ENCODE measurements at regions not wholly inside any gene's neighbourhood (a gene's known extent, or its start where the extent isn't known, plus 50 kb on each side); places are given as distances from the start of the nearest gene placed in this dataset.

DNA sequence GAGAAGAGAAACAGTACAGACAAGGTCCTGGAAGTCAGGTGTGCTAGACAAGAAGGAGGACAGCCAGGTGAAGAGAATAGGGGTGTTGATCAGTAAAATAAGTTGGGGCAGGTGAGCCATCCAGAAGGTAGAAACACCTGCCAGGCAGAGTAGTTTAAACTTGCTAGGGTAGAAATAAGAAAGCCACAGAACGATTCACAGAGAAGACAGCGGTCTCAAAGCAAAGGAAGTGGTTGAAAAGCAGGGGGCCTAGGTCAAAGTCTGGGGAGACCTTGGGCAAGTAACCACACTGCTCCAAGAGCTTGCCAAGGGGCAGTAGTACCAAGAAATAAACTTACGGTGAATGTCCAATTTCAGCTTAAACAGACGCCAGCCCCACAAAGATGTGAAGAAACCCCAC is 116.6 kb upstream of the PROX1 start:
- TF ChIP-seq, protein P1, sequence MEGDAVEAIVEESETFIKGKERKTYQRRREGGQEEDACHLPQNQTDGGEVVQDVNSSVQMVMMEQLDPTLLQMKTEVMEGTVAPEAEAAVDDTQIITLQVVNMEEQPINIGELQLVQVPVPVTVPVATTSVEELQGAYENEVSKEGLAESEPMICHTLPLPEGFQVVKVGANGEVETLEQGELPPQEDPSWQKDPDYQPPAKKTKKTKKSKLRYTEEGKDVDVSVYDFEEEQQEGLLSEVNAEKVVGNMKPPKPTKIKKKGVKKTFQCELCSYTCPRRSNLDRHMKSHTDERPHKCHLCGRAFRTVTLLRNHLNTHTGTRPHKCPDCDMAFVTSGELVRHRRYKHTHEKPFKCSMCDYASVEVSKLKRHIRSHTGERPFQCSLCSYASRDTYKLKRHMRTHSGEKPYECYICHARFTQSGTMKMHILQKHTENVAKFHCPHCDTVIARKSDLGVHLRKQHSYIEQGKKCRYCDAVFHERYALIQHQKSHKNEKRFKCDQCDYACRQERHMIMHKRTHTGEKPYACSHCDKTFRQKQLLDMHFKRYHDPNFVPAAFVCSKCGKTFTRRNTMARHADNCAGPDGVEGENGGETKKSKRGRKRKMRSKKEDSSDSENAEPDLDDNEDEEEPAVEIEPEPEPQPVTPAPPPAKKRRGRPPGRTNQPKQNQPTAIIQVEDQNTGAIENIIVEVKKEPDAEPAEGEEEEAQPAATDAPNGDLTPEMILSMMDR (IDR thresholded peaks at IDR 0.05; ENCODE audit: borderline replicate concordance, control extremely low read depth, extremely low read depth, insufficient read depth, missing control alignments), result no peak
- in situ Hi-C loops (cut with MboI; ENCODE audit: low sequenced_read_pairs, unreplicated experiment), result no loop called here
- DNase-seq (ENCODE audit: low spot score), result no peak

DNA sequence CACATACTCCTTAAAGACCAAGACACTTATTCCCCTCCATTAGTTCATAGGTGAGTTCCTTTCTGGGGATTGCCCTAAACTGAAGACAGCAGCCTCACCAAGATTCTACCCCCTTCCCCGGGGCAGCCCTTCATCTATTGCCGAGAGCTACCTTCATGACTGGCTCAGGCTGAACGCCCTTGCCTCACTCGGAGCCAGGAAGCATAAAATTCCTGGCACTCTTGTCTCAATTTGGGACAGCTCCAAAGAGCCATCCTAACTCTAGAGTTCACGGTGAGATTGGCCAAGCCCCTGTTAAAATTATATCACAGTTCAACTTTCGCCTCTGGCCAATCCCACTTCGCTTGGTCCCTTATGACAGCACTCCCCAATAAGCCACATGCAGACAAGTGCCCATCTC is 113.0 kb upstream of the PROX1 start:
- DNase-seq (ENCODE audit: low spot score), result no peak
- TF ChIP-seq, protein P1 (IDR thresholded peaks at IDR 0.05; ENCODE audit: borderline replicate concordance, control extremely low read depth, extremely low read depth, insufficient read depth, missing control alignments), result no peak
- in situ Hi-C loops (cut with MboI; ENCODE audit: low sequenced_read_pairs, unreplicated experiment), result no loop called here

DNA sequence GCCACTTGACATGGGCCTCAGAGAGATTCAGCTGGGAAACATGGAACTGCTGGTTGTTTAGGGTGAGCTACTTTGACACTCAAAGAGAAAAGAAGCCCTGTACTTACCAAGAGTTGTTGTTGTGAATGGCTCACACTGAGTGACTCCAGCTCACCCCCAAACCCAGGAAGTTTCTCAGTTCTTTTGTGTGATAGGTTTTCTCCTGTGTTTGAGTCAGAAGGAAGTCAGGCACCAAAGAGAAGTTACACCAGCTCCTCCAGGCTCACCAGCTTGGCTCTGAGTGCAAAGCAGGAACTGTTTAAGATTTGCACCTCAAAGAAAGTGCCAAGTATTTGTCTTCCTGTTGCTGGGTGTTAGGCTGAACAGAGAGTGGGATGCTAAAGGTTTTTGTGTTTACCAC is 111.2 kb upstream of the PROX1 start:
- TF ChIP-seq, protein P1 (IDR thresholded peaks at IDR 0.05; ENCODE audit: borderline replicate concordance, control extremely low read depth, extremely low read depth, insufficient read depth, missing control alignments), result no peak
- in situ Hi-C loops (cut with MboI; ENCODE audit: low sequenced_read_pairs, unreplicated experiment), result no loop called here
- no peak for DNase-seq (ENCODE audit: low spot score)

DNA sequence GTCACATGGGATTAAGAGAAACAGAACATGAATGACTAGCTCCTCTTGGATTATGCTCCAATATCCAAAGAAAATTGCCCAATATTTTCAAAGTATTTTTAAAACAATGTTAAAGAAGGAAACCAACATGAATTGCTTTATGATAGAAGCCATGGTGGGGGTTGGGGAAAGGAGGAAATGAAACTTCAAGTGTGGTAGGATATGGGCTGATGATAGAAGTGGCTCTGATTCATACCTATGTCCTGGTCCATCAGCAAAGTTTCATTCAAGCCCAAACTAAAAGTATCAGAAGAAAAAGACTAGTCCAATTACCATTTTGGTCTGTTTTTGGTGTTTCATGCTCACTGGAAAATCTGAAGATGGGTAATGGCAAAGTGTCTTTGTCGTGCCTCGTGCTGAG is 104.2 kb upstream of the PROX1 start:
- in situ Hi-C loops (cut with MboI; ENCODE audit: low sequenced_read_pairs, unreplicated experiment), result no loop called here
- TF ChIP-seq, protein P1 (IDR thresholded peaks at IDR 0.05; ENCODE audit: borderline replicate concordance, control extremely low read depth, extremely low read depth, insufficient read depth, missing control alignments), result no peak
- DNase-seq (ENCODE audit: low spot score), result no peak

DNA sequence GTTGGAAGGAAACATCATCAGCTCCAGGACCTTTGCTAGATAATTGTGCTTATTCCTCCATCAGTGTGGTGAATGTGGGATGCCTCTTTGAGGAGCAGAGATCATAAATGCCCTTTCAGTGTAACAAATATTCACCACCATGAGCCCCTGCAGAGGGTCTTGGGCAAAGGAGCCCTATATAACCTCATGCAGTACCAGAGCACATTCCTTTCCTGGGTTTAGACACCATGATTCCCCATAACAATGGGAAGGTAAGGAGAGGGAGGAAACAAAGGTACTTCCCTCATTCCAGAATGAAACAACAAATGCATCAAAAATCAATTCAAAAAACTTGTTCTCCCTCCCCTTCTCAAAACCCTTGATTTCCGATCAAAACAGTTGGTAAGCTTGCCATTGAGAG is 103.4 kb upstream of the PROX1 start:
- DNase-seq (ENCODE audit: low spot score), result no peak
- in situ Hi-C loops (cut with MboI; ENCODE audit: low sequenced_read_pairs, unreplicated experiment), result no loop called here
- TF ChIP-seq, protein P1 (IDR thresholded peaks at IDR 0.05; ENCODE audit: borderline replicate concordance, control extremely low read depth, extremely low read depth, insufficient read depth, missing control alignments), result no peak

DNA sequence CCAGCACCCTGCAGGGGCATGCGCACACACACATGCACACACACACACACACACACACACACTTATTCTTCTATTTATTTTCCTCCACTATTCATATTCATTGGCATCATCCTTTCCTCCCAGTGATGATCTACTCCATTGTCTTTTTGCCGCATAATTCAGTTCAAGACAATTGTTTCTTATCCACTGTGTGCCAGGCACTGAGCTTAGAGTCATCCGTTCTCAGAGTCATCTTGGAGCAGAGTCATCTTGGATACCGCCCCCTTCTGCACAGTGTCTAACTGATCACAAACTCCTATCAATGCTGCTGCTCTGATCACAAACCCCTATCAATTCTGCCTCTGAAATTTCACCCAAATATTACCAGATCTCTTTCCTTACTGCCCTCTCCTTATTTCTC is 102.8 kb upstream of the PROX1 start:
- no peak for DNase-seq (ENCODE audit: low spot score)
- in situ Hi-C loops (cut with MboI; ENCODE audit: low sequenced_read_pairs, unreplicated experiment), result no loop called here
- TF ChIP-seq, protein P1 (IDR thresholded peaks at IDR 0.05; ENCODE audit: borderline replicate concordance, control extremely low read depth, extremely low read depth, insufficient read depth, missing control alignments), result no peak

DNA sequence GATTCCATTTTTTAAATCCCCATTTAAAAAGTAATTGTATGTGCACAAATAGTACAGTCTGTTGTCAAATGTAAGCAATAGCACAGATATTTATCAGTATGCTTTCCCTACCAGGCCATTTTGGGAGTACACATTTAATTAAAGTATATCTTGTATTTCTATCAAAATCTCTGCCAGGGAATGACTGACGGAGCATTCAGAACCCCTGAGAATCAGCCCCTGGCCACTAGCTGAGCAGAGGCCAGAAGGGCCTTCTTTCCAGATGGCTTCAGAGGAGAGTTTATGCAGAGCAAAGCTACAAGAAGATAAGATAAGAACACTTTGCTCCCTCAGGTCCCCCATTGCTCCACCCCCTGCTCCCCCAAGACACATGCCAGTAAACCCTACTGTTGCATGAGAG is 99.9 kb upstream of the PROX1 start:
- no peak for DNase-seq (ENCODE audit: low spot score)
- TF ChIP-seq, protein P1 (IDR thresholded peaks at IDR 0.05; ENCODE audit: borderline replicate concordance, control extremely low read depth, extremely low read depth, insufficient read depth, missing control alignments), result no peak
- in situ Hi-C loops (cut with MboI; ENCODE audit: low sequenced_read_pairs, unreplicated experiment), result no loop called here
